ENCODE measurements at regions not wholly inside any gene's neighbourhood (a gene's known extent, or its start where the extent isn't known, plus 50 kb on each side); places are given as distances from the start of the nearest gene placed in this dataset.
A peak's percentile ranks its signal among the peaks of the same experiment; 100 is the strongest.

DNA sequence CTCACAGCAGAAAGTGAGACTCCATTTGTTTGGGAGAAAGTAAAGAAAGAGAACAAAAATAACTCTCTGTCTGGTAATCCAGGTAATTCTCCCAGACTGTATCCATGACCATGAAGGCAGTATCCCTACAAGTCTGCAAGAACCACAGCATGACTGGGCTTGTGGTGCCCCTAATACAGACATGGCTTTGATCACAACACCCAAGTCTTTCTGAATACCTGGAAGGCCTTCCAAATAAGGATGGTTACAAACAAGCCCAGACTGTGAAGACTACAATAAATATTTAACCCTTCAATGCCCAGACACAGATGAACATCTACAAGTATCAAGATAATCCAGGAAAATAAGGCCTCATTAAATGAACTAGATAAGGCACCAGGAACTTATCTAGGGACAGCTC is 481.1 kb upstream of the RORB start:
- H3K36me3 ChIP-seq, result no peaks in the 10 kb centered on the region
- intact Hi-C loops (cut with DNase I), result no loop called here
- H3K27ac ChIP-seq, result no peak overlapping the region
- no peaks in the 10 kb centered on the region for H3K9me3 ChIP-seq
- TF ChIP-seq, protein P1, sequence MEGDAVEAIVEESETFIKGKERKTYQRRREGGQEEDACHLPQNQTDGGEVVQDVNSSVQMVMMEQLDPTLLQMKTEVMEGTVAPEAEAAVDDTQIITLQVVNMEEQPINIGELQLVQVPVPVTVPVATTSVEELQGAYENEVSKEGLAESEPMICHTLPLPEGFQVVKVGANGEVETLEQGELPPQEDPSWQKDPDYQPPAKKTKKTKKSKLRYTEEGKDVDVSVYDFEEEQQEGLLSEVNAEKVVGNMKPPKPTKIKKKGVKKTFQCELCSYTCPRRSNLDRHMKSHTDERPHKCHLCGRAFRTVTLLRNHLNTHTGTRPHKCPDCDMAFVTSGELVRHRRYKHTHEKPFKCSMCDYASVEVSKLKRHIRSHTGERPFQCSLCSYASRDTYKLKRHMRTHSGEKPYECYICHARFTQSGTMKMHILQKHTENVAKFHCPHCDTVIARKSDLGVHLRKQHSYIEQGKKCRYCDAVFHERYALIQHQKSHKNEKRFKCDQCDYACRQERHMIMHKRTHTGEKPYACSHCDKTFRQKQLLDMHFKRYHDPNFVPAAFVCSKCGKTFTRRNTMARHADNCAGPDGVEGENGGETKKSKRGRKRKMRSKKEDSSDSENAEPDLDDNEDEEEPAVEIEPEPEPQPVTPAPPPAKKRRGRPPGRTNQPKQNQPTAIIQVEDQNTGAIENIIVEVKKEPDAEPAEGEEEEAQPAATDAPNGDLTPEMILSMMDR (IDR thresholded peaks at IDR 0.05), result no peak
- TF ChIP-seq POLR2A (IDR thresholded peaks at IDR 0.05), result no peak
- no peaks in the 10 kb centered on the region for H3K27me3 ChIP-seq
- no peak for DNase-seq
- H3K4me1 ChIP-seq, result no peaks in the 10 kb centered on the region
- H3K4me3 ChIP-seq, result no peak overlapping the region
- no peak for ATAC-seq

DNA sequence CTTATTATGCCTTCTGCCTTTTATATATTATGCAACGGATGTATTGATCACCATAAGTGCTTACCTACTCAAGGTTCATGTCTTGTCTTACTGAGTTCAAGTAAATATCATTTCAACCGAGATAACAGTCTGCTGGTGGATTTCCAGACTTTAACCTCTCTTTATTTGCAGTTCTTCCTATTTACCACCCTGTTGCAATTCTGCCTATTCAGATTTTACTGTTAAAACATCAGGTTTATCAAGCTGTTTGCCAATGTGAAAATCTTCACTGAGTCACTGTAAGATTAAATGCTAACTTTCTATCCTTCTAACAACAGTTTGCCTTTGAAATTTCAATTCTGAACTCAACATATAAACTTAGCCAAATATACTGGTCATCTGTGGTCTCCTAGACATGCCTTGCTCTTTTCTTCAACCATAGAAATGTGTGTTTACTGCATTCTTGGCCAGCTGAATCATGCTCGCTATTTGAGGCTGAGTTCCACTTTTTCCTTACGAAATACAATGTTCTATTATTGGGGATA is 471.7 kb upstream of the RORB start:
- Histone ChIP-seq H3K27me3 (no peaks in the 10 kb centered on the region), H3K36me3 (no peaks in the 10 kb centered on the region), H3K4me3 (no peak overlapping the region), H3K4me1 (peaks cover 0 to 14% (median 2%) of the 10 kb centered on the region in 4 donors), H3K9me3 (no peaks in the 10 kb centered on the region), H3K27ac (peak overlapping the region in 2 of 3 donors; percentile 13 to 45)
- ATAC-seq (peak; percentile 94 to 98 (median 94)), DNase-seq (no peak)
- 23% methylated on average over 4 of the region's 4 CpGs for WGBS (ENCODE audit: insufficient coverage, low coverage, low lambda C conversion rate, missing lambda C conversion rate)
- intact Hi-C loops (cut with DNase I), result no loop called here
- no peak for TF ChIP-seq POLR2A (IDR thresholded peaks at IDR 0.05)
- TF ChIP-seq, protein P1 (IDR thresholded peaks at IDR 0.05), result no peak

DNA sequence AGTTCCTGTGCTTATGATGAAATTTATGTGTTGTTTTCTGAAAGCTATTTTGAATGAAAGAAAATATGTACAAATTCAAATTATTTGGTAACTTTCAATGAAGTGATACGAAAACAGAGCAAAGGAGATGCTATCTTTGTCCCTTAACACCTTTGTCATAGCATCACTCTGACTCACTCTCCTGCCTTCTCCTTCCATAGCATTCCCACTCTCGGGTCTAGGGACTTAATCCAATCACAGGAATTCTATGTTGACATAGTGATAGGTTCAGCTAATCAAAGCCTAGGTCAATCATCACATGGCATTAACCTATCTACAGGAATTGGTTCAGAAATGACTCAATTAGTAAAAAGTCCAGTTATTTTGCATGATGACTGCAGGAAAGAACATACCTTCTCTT is 464.7 kb upstream of the RORB start:
- no peak for DNase-seq
- intact Hi-C loops (cut with DNase I), result no loop called here
- TF ChIP-seq POLR2A (IDR thresholded peaks at IDR 0.05), result no peak
- TF ChIP-seq, protein P1 (IDR thresholded peaks at IDR 0.05), result no peak

DNA sequence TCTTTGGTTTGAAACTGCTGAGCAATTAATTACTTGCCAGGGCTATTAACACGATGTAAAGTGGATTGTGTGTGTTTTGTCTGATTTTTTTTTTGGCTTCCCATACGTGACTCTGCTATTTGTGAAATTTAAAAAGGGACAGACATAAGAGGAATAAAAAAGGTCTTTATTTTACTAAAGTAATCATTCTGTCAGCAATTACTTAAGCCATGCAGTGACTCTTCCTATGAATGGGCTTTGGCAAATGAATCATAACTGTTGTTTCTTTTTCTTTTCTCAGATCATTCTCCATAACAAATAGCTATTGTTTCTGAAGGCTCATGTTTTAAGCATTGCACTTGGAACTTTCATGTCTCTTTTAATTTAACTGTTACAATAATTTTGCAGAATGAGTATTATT is 461.3 kb upstream of the RORB start:
- intact Hi-C loops (cut with DNase I), result no loop called here
- no peak overlapping the region for H3K27ac ChIP-seq

More for the DNA sequence above, 464.7 kb upstream of the RORB start:
- no peak overlapping the region for H3K27ac ChIP-seq
- H3K27me3 ChIP-seq, result no peaks in the 10 kb centered on the region
- H3K36me3 ChIP-seq, result no peaks in the 10 kb centered on the region
- no peak overlapping the region for H3K4me3 ChIP-seq
- WGBS (ENCODE audit: insufficient coverage, low coverage, low lambda C conversion rate, missing lambda C conversion rate), result 56% methylated on average over 2 of the region's 2 CpGs
- H3K9me3 ChIP-seq, result no peaks in the 10 kb centered on the region
- H3K4me1 ChIP-seq, result no peaks in the 10 kb centered on the region
- ATAC-seq, result no peak

More for the DNA sequence above, 461.3 kb upstream of the RORB start:
- no peak for ATAC-seq
- Histone ChIP-seq H3K4me1 (no peaks in the 10 kb centered on the region), H3K9me3 (no peaks in the 10 kb centered on the region), H3K36me3 (no peaks in the 10 kb centered on the region), H3K27me3 (no peaks in the 10 kb centered on the region), H3K4me3 (no peak overlapping the region)
- DNase-seq, result no peak
- 12% methylated on average over 2 of the region's 2 CpGs for WGBS (ENCODE audit: insufficient coverage, low coverage, low lambda C conversion rate, missing lambda C conversion rate)
- no peak for TF ChIP-seq POLR2A (IDR thresholded peaks at IDR 0.05)
- TF ChIP-seq, protein P1 (IDR thresholded peaks at IDR 0.05), result no peak
